Smooth muscle cell of the brain vasculature (primary cell): ENCODE measurements at regions not wholly inside any gene's neighbourhood (a gene's known extent, or its start where the extent isn't known, plus 50 kb on each side); places are given as distances from the start of the nearest gene placed in this dataset.
"Not testable (repeated sequence)": the region's sequence is repeated elsewhere in the genome, so short reads cannot be mapped to it uniquely, and the experiment has no call there.

Experiments used
- DNase-seq: peaks from one replicate; pipeline ENCODE4 v3.0.0-alpha.2; 2012; ENCODE audit warnings: low read depth, low spot score

DNA sequence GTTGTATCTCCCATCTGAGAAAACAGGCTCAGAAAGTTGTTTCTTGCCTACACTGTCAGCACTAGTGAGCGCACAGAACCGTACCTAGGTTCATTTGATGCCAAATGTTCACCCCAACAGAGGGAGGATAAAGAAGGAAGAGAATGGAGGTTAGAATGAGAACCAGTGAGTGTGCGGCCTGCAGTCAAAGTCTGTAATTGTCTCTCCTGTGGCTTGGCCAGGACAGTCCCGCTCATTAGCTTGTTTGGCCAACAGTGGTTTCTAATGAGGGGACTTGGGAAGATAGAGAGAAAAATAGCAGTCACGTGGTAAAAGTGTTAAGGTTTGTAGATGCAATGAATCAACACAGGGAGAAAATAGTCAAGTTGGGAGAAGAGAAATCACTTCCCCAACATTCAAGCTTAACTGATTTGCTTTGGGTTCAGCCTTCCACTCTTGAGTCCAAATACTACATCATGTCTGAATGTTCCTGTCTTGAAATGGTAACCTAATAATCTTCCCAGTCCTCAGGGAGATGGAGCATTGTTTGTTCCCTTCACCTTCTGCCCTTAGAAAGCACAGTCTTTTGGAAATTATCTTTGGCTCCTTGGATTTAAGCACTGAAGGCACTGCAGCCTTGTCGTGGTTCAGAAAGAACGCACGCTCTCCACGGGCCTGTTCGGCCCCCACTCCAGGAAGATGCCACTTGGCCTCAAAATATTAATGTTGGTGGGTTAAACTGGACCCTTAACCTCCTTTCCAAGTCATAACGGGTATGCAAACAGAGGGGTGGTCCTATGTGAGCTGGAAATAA is 360.4 kb upstream of the ZNF32 start:
- DNase-seq = no peak

DNA sequence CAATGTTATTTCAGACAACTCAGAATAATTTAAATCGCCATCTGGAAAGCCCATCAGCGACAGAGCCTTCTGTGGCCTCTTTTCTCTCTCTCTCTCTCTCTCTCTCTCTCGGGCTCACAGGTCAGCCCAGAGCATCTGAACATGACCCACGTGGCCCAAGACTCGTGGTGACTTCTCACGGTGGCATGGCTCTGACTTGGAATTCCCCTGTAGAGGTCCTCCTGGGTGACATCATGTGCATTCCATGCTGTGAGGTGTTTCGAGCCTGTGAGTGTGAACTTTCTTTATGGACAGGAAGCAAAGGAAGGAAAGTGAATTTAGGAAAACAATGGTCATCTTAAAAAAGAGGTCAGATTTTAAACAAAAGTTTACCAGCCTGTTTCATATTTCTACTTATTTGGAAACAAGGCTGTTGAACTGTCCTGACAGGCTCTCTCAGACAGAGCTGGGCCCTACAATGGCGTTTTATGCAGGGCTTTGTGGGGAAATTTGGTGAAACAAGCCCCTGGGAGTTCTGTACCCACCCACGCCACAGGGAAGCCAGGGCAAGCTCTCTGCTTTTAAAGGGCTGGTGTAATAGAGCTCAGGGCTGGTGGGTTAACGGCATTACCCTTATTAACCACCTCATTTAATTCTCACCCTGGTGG is 359.7 kb upstream of the ZNF32 start:
- no peak for DNase-seq

DNA sequence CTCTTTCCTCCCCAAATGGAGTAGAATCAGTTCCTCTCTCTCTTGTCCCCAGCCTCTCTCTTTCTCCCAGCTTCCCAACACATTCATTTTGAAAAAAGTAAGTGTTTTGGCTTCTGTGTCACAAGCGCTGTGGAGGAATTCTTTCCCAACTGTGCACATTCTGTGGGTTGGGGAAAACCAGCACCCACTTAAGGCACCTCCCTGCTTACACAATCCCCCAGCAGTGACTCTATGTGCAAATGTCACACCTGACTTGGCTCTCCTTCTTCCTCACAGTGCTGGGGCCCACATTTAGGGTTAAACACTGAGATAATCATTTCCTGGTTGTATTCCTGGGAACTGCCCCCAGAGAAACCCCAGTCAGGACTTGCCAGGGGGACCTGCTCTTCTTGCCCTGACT is 358.1 kb upstream of the ZNF32 start:
- no peak for DNase-seq

DNA sequence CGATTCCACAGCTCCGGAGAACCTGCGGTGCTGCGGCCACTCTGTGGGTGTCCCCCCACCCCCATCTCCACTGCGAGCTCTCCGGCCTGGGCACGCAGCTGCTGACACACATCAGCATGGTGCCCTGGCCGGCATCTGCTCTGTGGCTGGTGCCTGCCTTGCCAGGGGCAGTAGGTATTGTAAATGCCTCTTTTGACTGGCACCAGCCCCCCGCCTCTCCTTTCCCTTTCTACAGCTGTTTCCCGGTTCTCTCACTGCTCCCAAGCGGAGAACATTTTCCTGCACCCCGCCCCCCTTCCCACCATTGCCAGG is 357.1 kb upstream of the ZNF32 start:
- DNase-seq = no peak

DNA sequence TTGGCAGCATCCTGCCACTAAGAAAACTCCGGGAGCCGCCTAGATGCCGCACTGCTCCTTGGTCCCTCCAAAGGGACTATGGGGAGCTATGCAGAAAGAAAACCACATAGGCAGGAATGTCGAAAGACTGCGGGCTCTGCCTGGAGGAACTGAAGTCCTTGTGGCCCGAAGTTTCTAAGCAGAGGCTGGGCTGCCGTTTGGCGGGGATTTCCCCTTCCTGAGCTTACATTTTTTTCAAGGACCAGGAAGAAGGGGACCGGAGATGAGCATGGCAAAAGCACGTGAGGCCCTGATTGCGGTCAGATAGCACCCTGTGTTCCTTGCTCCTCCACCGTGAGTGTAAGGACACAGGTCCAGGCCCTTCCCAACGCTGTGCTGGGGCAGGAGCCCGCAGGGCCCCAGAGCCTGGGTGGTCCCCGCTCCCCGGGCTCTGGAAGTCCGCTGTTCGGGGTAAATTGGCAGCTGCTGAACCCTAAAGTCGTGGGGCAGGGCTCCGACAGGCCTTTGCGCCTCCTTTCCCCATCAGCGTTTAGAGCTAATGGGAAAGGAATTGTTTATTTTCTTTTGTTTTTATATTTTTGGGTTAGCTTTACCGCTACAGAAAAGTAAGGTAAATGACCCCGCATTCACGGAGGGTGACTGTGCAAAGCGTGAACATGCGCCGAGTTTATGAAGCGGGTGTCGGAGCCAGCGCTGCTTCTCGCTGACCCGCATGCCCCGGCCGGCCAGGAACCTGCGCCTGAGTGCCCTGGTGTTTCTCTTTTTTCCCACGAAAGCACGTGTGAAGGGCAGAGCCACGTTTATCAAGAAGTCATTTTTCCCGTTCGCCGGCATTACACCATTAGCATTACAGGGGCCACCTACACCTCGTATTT is 356.5 kb upstream of the ZNF32 start:
- DNase-seq = no peak

DNA sequence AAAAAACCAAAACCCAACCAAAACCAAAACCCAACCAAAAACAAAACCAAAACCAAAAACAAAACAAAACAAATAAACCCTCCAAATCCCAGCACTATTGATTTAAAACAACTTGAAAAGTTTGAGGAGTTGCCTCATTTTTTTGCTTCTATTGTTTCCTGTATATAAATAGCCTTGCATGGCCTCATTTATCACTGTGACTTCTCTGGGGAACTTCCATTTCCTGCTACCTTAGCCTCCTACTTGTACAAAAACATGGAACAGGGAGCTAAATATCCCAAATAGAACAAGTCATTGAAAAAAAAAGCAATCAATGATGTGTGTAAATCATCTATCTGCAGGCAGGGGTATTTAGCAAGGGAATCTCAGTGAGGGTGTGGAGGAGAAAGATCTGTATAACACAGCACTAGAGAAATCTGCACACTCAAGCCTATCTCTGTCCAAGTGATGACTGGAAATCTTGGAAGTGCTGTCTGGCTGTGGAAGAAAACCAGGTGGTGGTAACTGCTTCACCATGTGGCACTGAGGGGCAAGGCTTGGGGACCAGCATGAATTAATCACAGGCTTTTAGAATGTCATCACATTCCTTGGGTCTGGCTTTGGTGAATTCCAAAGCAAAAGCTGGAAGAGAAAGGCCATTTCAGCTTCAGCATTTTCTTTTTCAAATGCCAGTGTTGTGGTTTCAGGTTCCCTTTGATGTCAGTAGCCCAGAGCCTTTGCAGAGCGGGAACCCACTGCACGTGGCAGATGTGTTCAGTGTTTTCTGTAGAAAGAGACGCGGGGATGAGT is 349.5 kb upstream of the ZNF32 start:
- no peak for DNase-seq

DNA sequence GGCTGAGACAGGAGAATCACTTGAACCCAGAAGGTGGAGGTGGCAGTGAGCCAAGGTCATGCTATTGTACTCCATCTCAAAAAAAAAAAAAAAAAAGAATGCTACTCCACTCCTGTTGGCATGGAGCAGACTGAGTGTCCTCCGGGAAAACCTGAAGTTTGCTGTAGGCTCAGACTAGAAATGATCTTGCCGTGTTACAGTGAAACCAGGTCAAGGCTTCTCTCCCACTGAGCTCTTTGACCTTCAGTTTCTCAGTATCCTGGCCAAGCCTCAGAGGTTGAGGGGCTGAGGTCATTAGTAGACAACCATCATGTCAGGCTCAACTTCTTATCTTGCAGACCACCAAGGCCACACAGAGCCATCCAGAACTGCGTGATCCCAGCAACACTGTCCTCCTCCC is 348.6 kb upstream of the ZNF32 start:
- no peak for DNase-seq

DNA sequence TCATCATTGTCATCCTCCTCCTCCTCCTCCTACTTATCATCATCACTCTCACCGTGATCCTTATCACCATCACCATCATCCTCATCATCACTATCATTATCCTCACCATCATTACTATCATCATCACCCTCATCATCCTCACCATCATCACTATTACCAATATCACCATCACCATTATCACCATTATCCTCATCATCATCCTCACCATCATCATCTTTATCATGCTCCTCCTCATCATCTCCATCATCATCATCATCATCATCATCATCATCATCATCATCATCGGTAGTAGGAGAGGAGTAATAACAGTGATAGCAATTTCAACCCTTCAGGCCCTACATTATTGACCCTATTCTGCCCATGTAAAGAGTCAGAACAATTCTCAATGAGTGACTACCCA is 345.9 kb upstream of the ZNF32 start:
- no peak for DNase-seq

DNA sequence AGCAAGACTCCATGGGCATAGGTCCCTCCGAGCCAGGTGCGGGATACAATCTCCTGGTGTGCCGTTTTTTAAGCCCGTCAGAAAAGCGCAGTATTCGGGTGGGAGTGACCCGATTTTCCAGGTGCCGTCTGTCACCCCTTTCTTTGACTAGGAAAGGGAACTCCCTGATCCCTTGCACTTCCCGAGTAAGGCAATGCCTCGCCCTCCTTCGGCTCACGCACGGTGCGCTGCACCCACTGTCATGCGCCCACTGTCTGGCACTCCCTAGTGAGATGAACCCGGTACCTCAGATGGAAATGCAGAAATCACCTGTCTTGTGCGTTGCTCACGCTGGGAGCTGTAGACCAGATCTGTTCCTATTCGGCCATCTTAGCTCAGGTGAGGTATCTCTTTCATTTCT is 344.1 kb upstream of the ZNF32 start:
- not testable (repeated sequence) for DNase-seq

DNA sequence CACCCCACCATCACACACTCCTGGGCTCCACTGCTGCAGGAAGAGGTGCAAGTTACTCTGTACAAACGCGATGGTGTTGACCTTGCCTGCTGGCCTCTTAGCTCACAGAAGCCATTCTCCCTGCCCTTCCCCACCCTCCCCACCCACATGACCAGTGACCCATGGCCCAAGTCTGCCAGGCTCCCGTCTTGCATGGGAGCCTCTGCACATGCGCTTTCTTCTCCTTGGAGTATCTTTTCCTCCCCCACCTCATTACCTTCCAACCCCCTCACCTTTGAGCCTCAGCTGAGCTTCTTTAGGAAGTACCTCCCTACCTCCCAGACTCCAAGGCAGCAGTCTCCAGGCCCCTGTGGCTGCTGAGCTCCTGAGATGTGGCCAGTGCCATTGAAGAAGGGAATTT is 337.7 kb upstream of the ZNF32 start:
- no peak for DNase-seq

DNA sequence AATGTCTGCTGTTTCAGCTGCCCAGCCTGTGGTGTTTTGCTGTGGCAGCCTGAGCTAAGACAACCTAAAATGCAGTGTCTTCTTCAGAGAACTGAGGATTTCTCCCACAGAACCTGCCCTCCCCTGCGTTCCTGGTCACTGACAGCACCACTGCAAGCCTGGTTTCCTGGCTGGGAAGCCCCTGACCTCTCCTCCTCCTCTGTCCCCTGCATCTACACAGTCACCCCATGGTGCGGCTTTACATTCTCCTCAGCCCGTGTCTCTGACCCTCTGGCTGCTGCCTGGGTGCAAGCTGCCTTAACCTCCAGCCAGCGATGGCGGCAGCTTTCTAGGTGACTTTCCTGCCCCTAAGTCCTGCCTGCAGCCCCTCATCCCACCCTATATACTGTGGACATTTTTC is 337.3 kb upstream of the ZNF32 start:
- no peak for DNase-seq

DNA sequence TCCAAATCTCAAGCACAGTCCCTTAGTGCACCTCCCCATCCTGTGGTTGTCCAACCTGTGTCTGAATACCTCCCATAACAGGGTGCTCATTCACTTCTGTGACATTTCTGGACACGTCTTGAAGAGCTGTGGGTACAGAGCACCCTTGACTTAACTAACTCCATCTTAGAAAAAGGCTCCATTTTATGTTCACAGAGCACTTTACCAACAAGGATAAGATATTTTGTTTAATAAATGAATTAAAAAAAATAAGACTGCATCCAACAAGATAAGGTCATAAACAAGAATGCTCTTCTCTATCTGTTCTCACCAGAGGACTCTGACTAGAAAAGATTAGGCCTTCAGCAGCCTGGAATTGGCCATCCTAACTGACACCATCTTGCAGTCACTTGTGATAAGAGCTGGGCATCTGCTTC is 335.2 kb upstream of the ZNF32 start:
- DNase-seq = no peak

DNA sequence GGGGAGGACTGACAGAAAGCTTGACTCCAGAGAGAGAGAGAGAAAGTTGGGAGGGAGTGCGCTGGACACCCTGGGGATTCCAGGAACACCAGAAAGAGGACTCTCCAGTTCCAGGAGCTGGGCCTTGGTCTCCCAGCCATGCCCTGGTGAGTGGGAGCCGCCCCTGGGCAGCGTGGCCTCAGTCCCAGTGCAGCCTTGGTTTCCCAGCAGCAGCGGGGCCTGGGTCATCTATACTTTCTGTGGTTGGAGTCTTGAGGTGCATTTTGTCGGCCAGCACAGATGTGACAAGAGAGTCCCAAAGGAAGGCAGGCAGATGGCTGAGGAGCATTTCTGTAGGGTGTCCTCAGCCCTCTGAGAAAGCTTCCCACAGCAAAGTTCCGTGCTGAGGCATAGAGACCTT is 334.7 kb upstream of the ZNF32 start:
- no peak for DNase-seq

DNA sequence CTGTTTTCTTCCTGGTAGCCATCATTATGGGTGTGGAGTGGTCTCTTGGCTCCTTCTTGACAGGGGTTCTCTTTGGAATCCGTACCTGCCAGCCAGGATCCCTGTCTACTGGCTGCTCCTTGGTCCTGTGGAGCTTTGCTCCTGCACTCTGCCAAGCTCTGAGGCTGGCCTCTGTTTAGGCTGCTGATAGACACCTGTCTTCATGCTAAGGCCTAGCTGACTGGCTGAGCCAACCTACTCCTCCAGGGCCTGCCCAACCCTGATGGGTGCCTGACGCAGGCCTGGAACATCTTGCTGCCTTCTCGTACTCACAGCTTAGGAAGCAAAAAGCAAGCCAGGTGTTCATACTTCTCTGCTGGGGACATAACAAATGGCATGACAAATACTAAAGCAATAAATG is 333.6 kb upstream of the ZNF32 start:
- DNase-seq = no peak

DNA sequence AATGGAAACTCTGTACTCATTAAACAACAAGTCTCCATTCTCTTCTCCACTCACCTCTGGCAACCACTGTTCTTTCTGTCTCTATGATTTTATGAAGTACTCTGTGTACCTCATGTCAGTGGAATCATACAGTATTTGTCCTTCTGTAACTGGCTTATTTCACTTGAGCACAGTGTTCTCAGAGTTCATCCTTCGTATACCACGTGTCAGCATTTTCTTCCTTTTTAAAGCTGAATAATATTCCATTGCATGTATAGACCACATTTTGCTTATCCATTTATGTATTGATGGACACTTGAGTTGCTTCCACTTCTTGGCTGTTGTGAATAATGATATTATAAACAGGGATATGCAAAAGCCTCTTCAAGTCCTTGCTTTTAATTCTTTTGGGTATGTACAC is 333.0 kb upstream of the ZNF32 start:
- no peak for DNase-seq

DNA sequence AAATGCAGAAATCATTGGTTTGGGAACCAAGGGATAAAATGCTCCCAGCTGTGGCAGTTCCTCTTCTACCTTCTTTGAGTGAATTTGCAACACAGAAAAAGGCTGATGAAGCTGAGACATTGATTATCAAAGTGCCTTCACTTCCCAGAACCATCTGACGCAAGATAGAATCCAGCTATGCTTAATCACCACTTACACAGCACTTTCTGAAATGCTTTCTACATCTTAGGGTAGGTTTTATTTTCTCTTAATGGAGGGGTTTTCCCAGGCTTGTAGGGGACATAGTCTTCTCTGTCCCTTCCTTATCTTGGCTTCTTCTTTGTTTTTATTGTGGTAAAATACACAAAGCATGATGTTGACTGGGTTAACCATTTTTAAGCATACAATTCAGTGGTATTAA is 332.6 kb upstream of the ZNF32 start:
- no peak for DNase-seq

DNA sequence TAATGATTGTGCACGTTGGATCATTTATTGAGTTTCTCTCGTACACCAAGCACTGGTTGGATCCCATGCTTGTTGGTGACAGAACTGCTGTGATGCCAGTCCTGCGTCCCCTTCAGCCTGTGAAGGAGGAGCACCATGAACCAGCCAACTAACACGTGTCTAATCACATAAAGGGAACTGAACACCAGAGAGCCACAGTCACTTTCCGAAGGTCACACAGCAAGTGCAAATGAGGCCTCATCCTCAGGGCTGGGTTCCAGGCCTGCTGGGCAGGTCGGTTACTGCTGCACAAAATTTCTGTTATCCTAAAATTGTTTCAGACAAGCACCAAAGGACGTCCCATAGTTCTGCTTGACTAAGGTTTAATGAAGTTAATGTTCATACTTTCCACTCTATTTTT is 332.0 kb upstream of the ZNF32 start:
- DNase-seq = no peak

DNA sequence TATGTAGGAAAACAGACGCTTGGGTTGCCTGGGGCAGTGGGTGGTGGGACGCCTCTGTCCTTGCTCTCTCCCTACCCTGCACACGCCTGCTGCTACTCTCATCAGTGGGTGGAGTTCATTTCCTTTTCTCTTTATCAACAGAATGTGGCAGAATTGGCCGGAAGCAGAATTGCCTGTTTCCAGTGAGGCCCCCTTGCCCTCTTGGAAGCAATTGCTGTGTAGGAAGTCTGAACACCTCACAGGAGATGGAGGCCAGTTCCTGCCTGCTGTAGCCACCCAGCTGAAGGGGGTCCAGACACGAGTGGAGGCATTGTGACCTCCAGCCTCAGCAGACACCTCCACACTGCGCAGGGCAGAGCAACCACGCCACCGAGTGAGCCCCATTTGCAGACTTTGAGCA is 331.6 kb upstream of the ZNF32 start:
- no peak for DNase-seq

DNA sequence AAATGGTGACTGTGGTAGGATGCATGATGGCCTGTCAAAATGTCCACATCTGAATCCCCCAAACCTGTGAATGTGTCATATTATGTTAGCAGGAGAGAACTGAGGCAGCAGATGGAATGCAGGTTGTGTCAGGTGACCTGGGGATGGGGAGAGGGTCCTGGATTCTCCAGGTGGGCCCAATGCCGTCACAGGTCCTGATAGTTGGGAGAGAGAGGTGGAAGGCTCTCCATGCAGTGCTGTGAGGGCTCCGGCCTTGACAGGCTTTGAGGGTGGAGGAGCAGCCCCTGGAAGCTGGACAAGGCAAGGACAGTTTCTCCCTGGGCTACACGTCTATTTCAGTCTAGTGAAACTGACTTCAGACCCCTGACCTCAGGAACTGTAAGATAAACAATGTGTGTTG is 330.9 kb upstream of the ZNF32 start:
- DNase-seq = no peak

DNA sequence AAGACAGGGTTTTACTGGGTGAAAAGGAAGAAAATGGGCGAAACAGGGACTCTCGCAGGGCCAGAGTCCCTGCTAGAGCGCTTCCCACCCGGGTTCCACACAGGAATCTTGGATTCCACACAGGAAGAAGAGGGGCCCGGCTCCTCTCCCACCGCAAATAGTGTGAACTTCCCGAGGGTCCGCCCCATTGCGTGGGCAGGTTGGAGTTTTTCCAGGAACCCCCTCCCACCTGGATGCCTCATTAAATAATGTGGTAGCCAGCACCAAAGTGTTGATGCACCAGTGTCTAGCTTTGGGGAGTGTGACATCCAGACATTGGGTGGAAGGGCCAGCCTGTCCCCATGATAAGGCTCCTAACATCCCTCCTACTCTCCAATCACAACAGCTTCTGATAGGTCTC is 330.3 kb upstream of the ZNF32 start:
- DNase-seq = no peak

DNA sequence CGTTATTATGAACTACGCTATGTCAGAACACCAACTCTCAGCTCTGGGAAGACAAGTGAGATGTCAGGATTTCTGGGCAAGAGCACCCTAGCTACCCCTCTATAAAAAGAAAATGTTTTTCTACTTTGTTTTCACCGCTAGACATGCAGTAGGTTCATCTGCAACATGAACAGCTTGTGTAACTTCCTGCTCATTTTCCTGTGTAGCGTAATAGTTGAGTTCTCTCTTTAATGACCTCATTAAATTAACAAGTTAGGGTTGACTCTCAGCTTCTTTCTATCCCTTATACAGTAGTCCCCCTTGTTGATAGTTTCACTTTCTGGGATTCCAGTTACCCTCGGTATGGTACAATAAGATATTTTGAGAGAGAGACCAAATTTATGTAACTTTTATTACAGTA is 329.4 kb upstream of the ZNF32 start:
- no peak for DNase-seq

DNA sequence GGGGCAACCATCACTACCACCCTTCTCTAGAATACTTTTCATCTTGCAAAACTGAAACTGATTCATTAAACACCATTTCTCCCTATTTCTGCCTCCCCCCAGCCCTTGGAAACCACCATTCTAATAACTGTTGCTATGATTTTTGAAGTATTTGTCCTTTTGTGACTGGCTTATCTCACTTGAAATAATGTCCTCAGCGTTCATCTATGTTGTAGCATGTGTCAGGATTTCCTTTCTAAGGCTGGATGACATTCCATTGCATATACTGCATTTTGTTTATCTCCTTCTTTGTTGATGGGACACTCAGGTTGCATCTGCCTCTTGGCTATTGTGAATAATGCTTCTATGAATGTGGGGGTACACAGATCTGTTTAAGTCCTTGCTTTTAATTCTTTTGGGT is 327.6 kb upstream of the ZNF32 start:
- DNase-seq = no peak
